HL-60 (cell line): ENCODE measurements at regions not wholly inside any gene's neighbourhood (a gene's known extent, or its start where the extent isn't known, plus 50 kb on each side); places are given as distances from the start of the nearest gene placed in this dataset.

Experiments
- POLR2AphosphoS5 ChIP-seq: IDR thresholded peaks from 2 replicates; pipeline ENCODE4 v1.6.1; 2012; ENCODE audit warnings: low read depth
- TF ChIP-seq, protein P1 (sequence below): IDR thresholded peaks from one replicate; pipeline ENCODE4 v1.5.1; 2011; ENCODE audit warnings: low read length, control low read depth, inconsistent platforms; ENCODE audit not compliant: insufficient read depth
- TF ChIP-seq, protein P2 (sequence below): IDR thresholded peaks from 2 replicates; pipeline ENCODE4 v1.6.1; 2012; ENCODE audit warnings: low read depth; ENCODE audit not compliant: insufficient replicate concordance

GRCh38 chr6:72457738-72458137 is 164.1 kb upstream of the KCNQ5 start:
- TF ChIP-seq, protein P1, sequence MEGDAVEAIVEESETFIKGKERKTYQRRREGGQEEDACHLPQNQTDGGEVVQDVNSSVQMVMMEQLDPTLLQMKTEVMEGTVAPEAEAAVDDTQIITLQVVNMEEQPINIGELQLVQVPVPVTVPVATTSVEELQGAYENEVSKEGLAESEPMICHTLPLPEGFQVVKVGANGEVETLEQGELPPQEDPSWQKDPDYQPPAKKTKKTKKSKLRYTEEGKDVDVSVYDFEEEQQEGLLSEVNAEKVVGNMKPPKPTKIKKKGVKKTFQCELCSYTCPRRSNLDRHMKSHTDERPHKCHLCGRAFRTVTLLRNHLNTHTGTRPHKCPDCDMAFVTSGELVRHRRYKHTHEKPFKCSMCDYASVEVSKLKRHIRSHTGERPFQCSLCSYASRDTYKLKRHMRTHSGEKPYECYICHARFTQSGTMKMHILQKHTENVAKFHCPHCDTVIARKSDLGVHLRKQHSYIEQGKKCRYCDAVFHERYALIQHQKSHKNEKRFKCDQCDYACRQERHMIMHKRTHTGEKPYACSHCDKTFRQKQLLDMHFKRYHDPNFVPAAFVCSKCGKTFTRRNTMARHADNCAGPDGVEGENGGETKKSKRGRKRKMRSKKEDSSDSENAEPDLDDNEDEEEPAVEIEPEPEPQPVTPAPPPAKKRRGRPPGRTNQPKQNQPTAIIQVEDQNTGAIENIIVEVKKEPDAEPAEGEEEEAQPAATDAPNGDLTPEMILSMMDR, result no peak
- TF ChIP-seq, protein P2, sequence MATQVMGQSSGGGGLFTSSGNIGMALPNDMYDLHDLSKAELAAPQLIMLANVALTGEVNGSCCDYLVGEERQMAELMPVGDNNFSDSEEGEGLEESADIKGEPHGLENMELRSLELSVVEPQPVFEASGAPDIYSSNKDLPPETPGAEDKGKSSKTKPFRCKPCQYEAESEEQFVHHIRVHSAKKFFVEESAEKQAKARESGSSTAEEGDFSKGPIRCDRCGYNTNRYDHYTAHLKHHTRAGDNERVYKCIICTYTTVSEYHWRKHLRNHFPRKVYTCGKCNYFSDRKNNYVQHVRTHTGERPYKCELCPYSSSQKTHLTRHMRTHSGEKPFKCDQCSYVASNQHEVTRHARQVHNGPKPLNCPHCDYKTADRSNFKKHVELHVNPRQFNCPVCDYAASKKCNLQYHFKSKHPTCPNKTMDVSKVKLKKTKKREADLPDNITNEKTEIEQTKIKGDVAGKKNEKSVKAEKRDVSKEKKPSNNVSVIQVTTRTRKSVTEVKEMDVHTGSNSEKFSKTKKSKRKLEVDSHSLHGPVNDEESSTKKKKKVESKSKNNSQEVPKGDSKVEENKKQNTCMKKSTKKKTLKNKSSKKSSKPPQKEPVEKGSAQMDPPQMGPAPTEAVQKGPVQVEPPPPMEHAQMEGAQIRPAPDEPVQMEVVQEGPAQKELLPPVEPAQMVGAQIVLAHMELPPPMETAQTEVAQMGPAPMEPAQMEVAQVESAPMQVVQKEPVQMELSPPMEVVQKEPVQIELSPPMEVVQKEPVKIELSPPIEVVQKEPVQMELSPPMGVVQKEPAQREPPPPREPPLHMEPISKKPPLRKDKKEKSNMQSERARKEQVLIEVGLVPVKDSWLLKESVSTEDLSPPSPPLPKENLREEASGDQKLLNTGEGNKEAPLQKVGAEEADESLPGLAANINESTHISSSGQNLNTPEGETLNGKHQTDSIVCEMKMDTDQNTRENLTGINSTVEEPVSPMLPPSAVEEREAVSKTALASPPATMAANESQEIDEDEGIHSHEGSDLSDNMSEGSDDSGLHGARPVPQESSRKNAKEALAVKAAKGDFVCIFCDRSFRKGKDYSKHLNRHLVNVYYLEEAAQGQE, result no peak
- TF ChIP-seq POLR2AphosphoS5, result no peak
